ENCODE measurements at regions not wholly inside any gene's neighbourhood (a gene's known extent, or its start where the extent isn't known, plus 50 kb on each side); places are given as distances from the start of the nearest gene placed in this dataset.
"Not testable (repeated sequence)": the region's sequence is repeated elsewhere in the genome, so short reads cannot be mapped to it uniquely, and the experiment has no call there.

- no peak for DNase-seq (ENCODE audit: low spot score)
Observed at GRCh38 chr12:61502179-61502578, 758.0 kb upstream of the USP15 start.

DNA sequence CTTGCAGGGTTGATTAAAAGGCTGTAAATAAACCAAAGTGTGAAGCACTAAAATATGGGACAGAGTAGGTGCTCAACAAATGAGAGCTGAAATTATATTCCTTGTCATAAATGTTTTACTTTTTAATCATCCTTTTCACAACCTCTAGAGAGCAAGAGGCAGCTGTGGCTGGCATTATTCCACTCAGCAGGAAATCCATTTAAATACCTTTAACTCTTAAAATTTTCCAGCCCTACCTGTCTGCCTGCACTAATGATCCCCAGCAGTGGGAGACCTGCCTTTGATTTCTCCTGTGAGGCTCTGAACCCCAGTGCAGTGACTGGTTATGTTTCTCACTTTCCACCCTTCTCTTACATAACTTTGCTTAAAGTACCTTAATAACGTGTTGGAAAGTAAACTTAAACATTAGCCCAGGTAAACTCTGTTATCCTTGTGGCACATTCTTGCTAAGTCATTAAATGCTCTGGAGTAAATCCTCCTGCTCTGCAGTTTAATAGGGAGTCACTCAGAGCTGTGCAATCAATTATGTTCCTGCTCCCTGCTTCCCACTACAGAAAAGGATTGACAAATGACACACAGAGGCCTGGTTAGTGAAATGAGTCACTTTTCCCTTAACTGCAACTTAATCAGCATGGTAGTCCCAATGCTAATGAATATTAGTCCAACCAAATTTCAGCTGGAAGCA, 755.7 kb upstream of the USP15 start:
- DNase-seq (ENCODE audit: low spot score): no peak

- DNase-seq (ENCODE audit: low spot score): no peak
Observed at GRCh38 chr12:61513499-61513898, 746.7 kb upstream of the USP15 start.

DNA sequence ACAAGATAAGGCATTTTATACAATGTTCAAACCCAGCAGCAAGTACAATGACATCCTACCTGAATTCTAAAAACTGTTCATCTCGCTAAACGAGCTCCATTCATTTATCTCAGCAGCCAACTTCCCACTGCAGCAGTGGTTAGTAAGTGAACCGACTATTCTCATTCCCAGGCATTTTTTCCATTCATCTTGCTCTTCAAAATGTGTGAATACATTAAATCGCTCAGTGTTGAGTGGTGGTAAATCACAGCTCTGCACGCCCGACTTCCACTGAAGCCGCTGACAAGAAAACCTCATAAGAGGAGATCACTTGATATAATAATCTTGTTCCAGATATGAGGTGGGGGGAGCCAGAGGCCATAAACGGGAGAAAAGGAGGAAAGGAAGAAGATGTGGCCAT, 746.2 kb upstream of the USP15 start:
- DNase-seq (ENCODE audit: low spot score): no peak

GRCh38 chr12:61521258-61521657, 738.9 kb upstream of the USP15 start:
- DNase-seq (ENCODE audit: low spot score): no peak

DNA sequence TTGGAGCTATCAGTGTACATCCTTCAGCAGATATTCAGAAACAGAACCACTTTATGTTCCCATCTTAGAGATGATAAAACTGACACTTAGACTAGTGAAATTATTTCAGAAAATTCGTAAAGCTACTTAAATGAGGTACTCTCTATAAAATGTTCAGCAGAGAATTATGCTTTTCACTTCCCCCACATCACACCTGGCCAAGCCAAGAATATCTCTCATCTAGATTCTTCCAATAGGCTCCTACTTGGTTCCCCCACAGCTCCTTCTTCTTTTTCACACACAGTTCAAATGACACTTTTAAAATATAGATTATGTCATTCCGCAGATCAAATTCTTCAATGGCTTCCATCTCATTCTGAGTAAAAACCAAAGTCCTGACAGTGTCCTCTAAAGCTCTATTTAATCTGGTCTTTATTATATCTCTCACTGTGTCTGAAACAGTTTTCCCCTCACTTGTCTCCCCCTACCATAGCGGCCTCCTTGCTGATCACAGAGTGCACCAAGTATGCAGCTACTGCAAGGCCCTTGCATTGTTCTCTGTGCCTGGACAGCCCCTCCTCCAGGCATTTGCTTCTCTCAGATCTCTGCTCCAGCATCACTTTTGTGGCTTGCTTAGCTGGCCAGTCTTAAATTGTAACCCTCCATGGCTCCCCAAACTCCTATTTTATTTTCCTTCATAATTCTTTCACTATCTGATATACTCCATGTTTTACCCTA, 736.8 kb upstream of the USP15 start:
- no peak for DNase-seq (ENCODE audit: low spot score)

DNA sequence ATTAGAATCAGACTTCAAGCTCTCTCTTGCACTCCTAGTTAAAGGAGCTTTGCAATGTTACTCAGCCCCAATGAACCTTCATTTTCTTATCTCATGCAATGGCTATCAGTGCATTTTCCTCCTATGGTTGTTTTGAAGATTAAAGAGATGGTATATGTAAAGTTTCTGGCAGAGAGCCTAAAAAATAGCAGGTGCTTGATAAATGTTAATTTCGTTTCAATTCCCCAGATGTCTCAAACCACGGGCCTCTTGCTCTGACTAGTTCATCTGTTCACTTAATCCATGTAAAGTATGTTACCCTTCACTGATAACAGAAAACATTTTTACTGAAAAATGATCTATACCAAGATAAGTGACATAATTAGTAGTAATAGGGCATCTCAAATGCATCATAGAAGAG, 735.4 kb upstream of the USP15 start:
- no peak for DNase-seq (ENCODE audit: low spot score)

DNA sequence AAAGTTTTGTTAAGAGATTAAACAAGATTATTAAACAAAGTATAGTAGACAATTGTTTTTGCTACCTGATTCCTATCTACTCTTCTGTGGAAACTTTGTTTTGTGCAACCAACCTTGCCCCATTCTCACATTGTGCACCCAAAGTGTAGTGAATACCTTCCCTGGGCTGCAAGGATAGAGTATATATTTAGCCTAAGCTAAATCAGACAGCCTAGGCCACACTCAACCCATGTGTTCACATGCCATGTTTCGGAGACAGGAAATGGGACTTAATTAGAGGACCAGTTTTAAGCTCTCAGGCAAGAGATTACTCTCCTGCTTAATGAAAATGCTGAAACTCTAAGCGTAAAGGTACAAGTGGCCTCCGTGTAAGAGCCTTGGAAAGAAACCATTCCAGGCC, 734.9 kb upstream of the USP15 start:
- no peak for DNase-seq (ENCODE audit: low spot score)

GRCh38 chr12:61530456-61530855, 729.7 kb upstream of the USP15 start:
- DNase-seq (ENCODE audit: low spot score): no peak

DNA sequence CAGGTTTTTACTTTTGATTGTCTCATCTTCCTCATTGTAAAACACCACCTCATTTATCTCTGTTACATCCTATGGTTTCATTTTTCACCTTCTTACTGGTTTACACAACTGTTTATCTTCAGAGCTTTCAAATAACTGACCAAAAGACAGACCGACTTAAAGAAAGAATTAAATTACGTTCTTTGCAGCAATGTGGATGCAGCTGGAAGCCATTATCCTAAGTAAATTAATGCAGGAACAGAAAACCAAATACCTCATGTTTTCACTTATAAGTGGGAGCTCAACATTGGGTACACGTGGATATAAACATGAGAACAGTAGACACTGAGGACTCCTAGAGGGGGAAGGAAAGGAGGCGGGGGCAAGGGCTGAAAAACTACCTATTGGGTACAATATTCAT, 729.0 kb upstream of the USP15 start:
- DNase-seq (ENCODE audit: low spot score): no peak

DNA sequence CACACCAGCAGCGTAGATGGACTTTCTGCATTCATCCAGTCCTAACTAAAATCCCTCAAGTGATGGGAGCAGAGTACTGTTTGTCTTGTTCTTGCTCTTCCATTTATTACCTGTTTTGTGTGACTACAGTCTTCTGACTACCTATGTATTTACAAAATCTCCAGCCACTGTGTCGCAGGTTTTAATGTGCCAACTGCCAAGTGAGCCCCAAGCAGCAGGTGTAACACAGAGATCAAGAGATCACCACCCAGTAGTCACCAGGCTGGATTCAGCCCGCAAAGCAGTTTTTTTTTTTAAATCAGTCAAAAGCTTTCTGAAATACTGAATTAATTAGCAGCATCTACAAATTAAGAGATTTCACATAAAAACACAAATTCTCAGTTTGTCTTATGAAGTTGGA, 724.1 kb upstream of the USP15 start:
- no peak for DNase-seq (ENCODE audit: low spot score)

DNA sequence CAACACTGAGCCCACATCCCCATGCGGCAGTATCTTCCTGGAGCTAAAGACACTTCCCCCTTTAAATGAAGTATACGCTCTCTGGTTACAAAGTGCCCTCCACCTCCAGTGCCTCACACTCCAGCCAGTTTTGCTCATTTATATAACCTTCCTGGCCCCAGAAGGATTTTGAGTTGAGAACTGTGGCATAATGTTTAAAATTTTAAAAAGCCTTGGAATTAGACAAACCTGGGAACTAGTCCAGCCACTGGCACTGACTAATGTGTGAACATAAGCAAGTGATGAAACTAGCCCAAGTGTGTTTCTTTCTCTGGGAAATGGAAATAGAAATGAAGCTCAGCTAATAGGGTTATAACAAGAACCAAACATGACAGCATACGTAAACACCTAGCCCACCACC, 723.7 kb upstream of the USP15 start:
- DNase-seq (ENCODE audit: low spot score): no peak

DNA sequence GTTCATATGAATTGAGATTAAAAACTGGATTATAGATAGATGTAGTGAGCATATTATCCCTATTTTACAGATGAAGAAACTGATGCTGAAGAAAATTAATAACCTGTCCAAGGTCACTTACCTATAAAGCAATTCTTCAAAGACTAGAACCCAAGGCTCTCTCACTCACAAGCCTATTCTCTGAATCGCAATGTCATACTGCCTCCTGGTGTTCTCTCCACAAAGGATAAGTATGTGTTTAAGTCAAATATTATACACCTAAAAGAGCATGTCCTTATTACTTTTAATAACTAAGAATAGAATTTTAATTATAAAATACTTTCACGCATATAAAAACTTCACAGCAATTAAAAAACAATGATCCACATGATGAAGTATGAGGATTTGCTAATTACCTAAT, 721.3 kb upstream of the USP15 start:
- no peak for DNase-seq (ENCODE audit: low spot score)

DNA sequence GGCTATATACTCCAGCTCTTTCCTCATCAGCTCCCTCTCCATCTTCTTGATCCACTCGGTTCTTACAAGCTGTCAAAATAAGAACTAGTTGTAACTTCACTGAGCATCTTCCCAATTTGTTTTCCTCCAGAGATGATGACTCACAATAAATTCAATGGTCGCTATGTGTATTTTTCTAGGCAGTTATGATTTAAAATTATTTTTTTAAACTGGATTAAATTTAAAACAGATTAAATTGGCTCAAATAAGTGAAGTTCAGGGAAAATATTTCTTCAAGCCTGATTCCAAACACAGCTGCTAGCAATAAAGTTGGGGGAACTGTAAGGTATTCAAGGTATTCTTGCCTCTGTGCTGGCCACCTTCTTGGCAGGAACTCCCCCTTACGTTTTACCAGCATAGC, 717.7 kb upstream of the USP15 start:
- DNase-seq (ENCODE audit: low spot score): no peak

DNA sequence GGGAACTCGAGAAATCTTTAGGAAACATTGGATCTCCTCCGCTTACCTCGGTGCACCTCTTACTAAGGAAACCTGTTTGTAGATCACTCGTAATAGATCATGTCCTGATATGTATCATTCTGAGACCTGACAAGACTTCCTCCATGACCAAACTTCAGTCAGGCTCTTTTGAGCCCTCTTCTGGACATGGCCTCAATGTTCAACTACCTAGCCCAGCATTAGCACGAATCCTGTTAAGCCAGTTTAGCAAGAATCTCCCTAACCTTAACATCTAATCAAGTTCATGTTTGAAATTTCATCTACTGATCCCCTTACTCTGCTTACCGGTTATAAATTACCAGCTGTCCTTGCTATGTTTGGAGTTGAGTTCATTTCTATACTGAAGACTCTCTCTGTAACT, 713.9 kb upstream of the USP15 start:
- DNase-seq (ENCODE audit: low spot score): no peak

GRCh38 chr12:61553091-61553490, 707.1 kb upstream of the USP15 start:
- no peak for DNase-seq (ENCODE audit: low spot score)

- DNase-seq (ENCODE audit: low spot score): no peak
Observed at GRCh38 chr12:61554268-61555008, 705.8 kb upstream of the USP15 start.

GRCh38 chr12:61563665-61564450, 696.3 kb upstream of the USP15 start:
- DNase-seq (ENCODE audit: low spot score): no peak

DNA sequence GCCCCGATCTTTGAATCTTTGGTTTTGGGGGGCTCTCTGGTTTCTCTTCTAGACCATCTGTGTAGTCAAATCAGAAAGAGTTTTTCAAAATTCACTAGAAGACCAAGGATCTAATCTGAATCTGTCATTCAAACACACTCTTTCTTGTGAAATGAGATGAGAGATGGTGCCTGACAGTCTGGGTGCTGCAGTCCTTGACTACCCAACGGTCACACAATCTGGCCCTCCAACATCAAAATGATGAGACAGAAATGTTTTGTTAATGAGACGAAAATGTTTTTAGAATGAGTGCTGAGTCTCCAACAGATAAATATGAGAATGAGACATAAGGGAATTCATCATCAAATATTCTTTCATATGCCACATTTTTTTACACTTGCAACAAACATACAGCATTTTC, 695.7 kb upstream of the USP15 start:
- DNase-seq (ENCODE audit: low spot score): no peak

DNA sequence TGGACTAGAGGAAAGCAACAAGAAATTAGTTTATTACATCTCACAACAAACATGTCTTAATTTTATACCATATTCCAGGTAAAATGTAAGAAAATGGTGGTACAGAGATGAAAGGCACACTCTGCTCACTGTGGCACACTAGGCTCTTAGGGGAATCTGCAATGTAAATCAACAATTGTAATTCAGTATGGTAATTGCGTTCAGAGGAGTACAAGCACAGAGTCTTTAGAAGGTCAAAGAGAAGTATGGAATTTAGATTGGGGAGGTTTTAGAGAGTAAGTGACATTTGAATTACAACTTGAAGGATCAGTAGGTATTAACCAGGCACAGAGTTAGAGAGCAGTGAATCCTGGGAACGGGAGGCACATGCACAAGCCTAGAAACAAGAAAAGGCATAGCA, 694.0 kb upstream of the USP15 start:
- no peak for DNase-seq (ENCODE audit: low spot score)

GRCh38 chr12:61574339-61574738, 685.9 kb upstream of the USP15 start:
- no peak for DNase-seq (ENCODE audit: low spot score)

- no peak for DNase-seq (ENCODE audit: low spot score)
Observed at GRCh38 chr12:61584943-61585342, 675.3 kb upstream of the USP15 start.

DNA sequence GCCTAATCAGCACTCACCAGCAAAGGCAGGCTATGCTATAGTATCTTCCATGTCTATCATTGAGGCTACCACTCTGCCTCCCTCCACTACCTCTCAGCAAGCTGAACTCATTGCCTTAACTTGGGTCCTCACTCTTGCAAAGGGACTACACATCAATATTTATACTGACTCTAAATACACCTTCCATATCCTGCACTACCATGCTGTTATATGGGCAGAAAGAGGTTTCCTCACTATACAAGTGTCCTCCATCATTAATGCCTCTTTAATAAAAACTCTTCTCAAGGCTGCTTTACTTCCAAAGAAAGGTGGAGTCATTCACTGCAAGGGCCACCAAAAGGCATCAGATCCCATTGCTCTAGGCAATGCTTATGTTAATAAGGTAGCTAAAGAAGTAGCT, 669.3 kb upstream of the USP15 start:
- not testable (repeated sequence) for DNase-seq (ENCODE audit: low spot score)
